GM12878 (cell line): ENCODE measurements at regions not wholly inside any gene's neighbourhood (a gene's known extent, or its start where the extent isn't known, plus 50 kb on each side); places are given as distances from the start of the nearest gene placed in this dataset.

Source experiments
- ATAC-seq: fragments of 200-7000 bp; cut with Tn5 transposase; 3 replicates; pipeline ENCODE4 v1.9.1; 2020; ENCODE audit warnings: mild to moderate bottlenecking, moderate library complexity
- BruUV-seq: library from RNA; stranded (reverse); fragments of 400-500 nt; replicated peaks from 2 replicates; lab custom pipeline; 2021; lab: Mats Ljungman, UMichigan
- CTCF ChIA-PET: fragments of 300-600 bp; sonication (Branson Sonifier 250); formaldehyde crosslinking; extraction: SDS; loops from one replicate; lab custom pipeline; 2021; ENCODE audit warnings: inconsistent platforms; lab: Yijun Ruan, JAX
- POLR2A ChIA-PET: fragments of 350-600 bp; formaldehyde crosslinking; extraction: SDS; loops from one replicate; lab custom pipeline; 2021; ENCODE audit warnings: inconsistent platforms; lab: Charles Lee
- RAD21 ChIA-PET: fragments of 300-600 bp; sonication (Branson Sonifier 250); formaldehyde crosslinking; loops from one replicate; lab custom pipeline; 2023; ENCODE audit warnings: antibody characterized with exemption; ENCODE audit not compliant: unreplicated experiment; lab: Charles Lee
- SMC1A ChIA-PET: fragments of 300-600 bp; sonication (Branson Sonifier 250); formaldehyde crosslinking; loops from one replicate; lab custom pipeline; 2023; ENCODE audit not compliant: unreplicated experiment, uncharacterized antibody; lab: Charles Lee
- DNase-seq: peaks from one replicate; pipeline ENCODE4 v3.0.0-alpha.2; 2011; ENCODE audit warnings: low read depth, low spot score
- FAIRE-seq: peaks from 3 replicates; lab custom pipeline; 2011; peaks lifted over from hg19 to GRCh38; lab: Jason Lieb, UNC
- H2AFZ ChIP-seq: 2 replicates; pipeline ENCODE4 v1.6.0; 2011; ENCODE audit warnings: low read depth, low read length, control low read depth; ENCODE audit not compliant: control insufficient read depth
- H3K27ac ChIP-seq: 2 replicates; pipeline ENCODE4 v1.5.1; 2011; ENCODE audit warnings: control low read depth; ENCODE audit not compliant: control insufficient read depth, insufficient read depth
- H3K27me3 ChIP-seq, 2 experiments: replicated peaks in 1 of 2; 2 replicates each; pipeline versions ENCODE4 v1.6.0 to v1.6.1; 2011; ENCODE audit warnings: low read length in 1 of 2; ENCODE audit not compliant: control insufficient read depth in 2 of 2, insufficient read depth in 2 of 2
- H3K36me3 ChIP-seq, 2 experiments: 2 replicates each; pipeline ENCODE4 v1.5.1; 2011; ENCODE audit warnings: low read length in 1 of 2; ENCODE audit not compliant: control insufficient read depth in 2 of 2, insufficient read depth in 2 of 2
- H3K4me1 ChIP-seq: 2 replicates; pipeline ENCODE4 v1.6.1; 2011; ENCODE audit warnings: mild to moderate bottlenecking, low read length, moderate library complexity, mixed read lengths; ENCODE audit not compliant: control insufficient read depth, insufficient read depth
- H3K4me2 ChIP-seq: 2 replicates; pipeline ENCODE4 v1.6.0; 2011; ENCODE audit warnings: control low read depth; ENCODE audit not compliant: control insufficient read depth, insufficient read depth
- H3K4me3 ChIP-seq: fragments of 200-600 bp; sonication (generic); 2 replicates; pipeline ENCODE4 v1.5.1; 2016
- H3K79me2 ChIP-seq: 2 replicates; pipeline ENCODE4 v1.6.0; 2011; ENCODE audit warnings: low read length; ENCODE audit not compliant: control insufficient read depth, insufficient read depth
- H3K9ac ChIP-seq: 2 replicates; pipeline ENCODE4 v1.8.0; 2011; ENCODE audit warnings: low read length, control low read depth, mixed read lengths; ENCODE audit not compliant: control insufficient read depth, insufficient read depth
- H3K9me3 ChIP-seq: replicated peaks from 3 replicates; pipeline ENCODE4 v1.5.1; 2011; ENCODE audit warnings: mild to moderate bottlenecking, low read length; ENCODE audit not compliant: control insufficient read depth, insufficient read depth
- H4K20me1 ChIP-seq: 2 replicates; pipeline ENCODE4 v1.6.0; 2011; ENCODE audit not compliant: control insufficient read depth, insufficient read depth
- ESRRA ChIP-seq: IDR thresholded peaks from 2 replicates; pipeline ENCODE4 v1.6.1; 2012; ENCODE audit warnings: mild to moderate bottlenecking, low read length, improper control_type of control experiment
- FOS ChIP-seq: IDR thresholded peaks from 3 replicates; pipeline ENCODE4 v1.6.1; 2011; ENCODE audit warnings: borderline replicate concordance; ENCODE audit not compliant: insufficient read length; ENCODE audit errors: extremely low read depth
- HDAC2 ChIP-seq: fragments of 200-600 bp; sonication (generic); IDR thresholded peaks from 2 replicates; pipeline ENCODE4 v1.6.1; 2017
- MEF2B ChIP-seq: fragments of 450-650 bp; IDR thresholded peaks from 2 replicates; pipeline ENCODE4 v1.6.1; 2018; ENCODE audit warnings: mild to moderate bottlenecking, moderate library complexity; ENCODE audit not compliant: partially characterized antibody, poor library complexity, severe bottlenecking
- MTA2 ChIP-seq: fragments of 450-650 bp; IDR thresholded peaks from 2 replicates; pipeline ENCODE4 v1.6.1; 2016; ENCODE audit warnings: low read depth, mild to moderate bottlenecking, moderate library complexity
- MYC ChIP-seq: IDR thresholded peaks from 2 replicates; pipeline ENCODE4 v1.6.1; 2011; ENCODE audit warnings: mild to moderate bottlenecking, low read length, moderate library complexity, inconsistent platforms; ENCODE audit not compliant: insufficient read depth, insufficient replicate concordance, insufficient read length, severe bottlenecking
- NFYB ChIP-seq: IDR thresholded peaks from 2 replicates; pipeline ENCODE4 v1.6.1; 2011; ENCODE audit warnings: low read depth, mild to moderate bottlenecking, low read length, improper control_type of control experiment, moderate library complexity; ENCODE audit not compliant: insufficient read depth
- NR2C2 ChIP-seq: IDR thresholded peaks from 2 replicates; pipeline ENCODE4 v1.6.1; 2011; ENCODE audit warnings: borderline replicate concordance, low read depth; ENCODE audit not compliant: control insufficient read depth, insufficient read length
- PBX3 ChIP-seq: IDR thresholded peaks from 2 replicates; pipeline ENCODE4 v1.6.1; 2011; ENCODE audit warnings: mild to moderate bottlenecking, low read depth, low read length, moderate library complexity; ENCODE audit not compliant: insufficient replicate concordance
- RELA ChIP-seq: fragments of 450-650 bp; IDR thresholded peaks from 2 replicates; pipeline ENCODE4 v1.8.0; 2014; ENCODE audit warnings: borderline replicate concordance; ENCODE audit not compliant: partially characterized antibody
- SMC3 ChIP-seq: IDR thresholded peaks from 2 replicates; pipeline ENCODE4 v1.6.1; 2011; ENCODE audit warnings: low read length, improper control_type of control experiment, borderline replicate concordance
- SREBF1 ChIP-seq: IDR thresholded peaks from 2 replicates; pipeline ENCODE4 v1.6.1; 2012; ENCODE audit warnings: mild to moderate bottlenecking, low read length
- WGBS: methylation state at CpG from one replicate; pipeline ENCODE4 v1.1.6; 2016; ENCODE audit warnings: low lambda C conversion rate; ENCODE audit not compliant: insufficient replicate concordance, insufficient coverage; ENCODE audit errors: missing lambda C conversion rate; 5-methylcytosine and 5-hydroxymethylcytosine counted together
- in situ Hi-C: fragments of 300-500 bp; cut with MboI; formaldehyde crosslinking; loops from 9 replicates; pipeline ENCODE4 v1.14.3; 2018; ENCODE audit warnings: mixed read lengths
- intact Hi-C: fragments of 100-400 bp; cut with micrococcal nuclease; formaldehyde crosslinking; loops from one replicate; pipeline ENCODE4 v1.14.2; 2022; ENCODE audit not compliant: unreplicated experiment
- TF ChIP-seq, protein P1 (sequence below): fragments of 450-650 bp; IDR thresholded peaks from 2 replicates; pipeline ENCODE4 v1.6.1; 2016; ENCODE audit warnings: mild to moderate bottlenecking, moderate library complexity, borderline replicate concordance

GRCh38 chr5:155125551-155126095 is 112.1 kb downstream of the KIF4B start:
- Histone ChIP-seq H3K4me2 (no peak overlapping the region), H3K27me3 (no peaks in the 10 kb centered on the region), H3K9me3 (no peaks in the 10 kb centered on the region), H3K36me3 (no peaks in the 10 kb centered on the region), H3K4me3 (no peak overlapping the region), H3K27ac (no peak overlapping the region), H3K9ac (no peak overlapping the region), H3K79me2 (no peaks in the 10 kb centered on the region), H3K4me1 (no peaks in the 10 kb centered on the region), H2AFZ (no peak overlapping the region), H4K20me1 (no peaks in the 10 kb centered on the region)
- TF ChIP-seq MEF2B (no peak), FOS (no peak), ESRRA (no peak), MYC (no peak), HDAC2 (no peak), RELA (no peak), MTA2 (no peak), SREBF1 (no peak), SMC3 (no peak), PBX3 (no peak), NFYB (no peak), NR2C2 (no peak)
- TF ChIP-seq, protein P1, sequence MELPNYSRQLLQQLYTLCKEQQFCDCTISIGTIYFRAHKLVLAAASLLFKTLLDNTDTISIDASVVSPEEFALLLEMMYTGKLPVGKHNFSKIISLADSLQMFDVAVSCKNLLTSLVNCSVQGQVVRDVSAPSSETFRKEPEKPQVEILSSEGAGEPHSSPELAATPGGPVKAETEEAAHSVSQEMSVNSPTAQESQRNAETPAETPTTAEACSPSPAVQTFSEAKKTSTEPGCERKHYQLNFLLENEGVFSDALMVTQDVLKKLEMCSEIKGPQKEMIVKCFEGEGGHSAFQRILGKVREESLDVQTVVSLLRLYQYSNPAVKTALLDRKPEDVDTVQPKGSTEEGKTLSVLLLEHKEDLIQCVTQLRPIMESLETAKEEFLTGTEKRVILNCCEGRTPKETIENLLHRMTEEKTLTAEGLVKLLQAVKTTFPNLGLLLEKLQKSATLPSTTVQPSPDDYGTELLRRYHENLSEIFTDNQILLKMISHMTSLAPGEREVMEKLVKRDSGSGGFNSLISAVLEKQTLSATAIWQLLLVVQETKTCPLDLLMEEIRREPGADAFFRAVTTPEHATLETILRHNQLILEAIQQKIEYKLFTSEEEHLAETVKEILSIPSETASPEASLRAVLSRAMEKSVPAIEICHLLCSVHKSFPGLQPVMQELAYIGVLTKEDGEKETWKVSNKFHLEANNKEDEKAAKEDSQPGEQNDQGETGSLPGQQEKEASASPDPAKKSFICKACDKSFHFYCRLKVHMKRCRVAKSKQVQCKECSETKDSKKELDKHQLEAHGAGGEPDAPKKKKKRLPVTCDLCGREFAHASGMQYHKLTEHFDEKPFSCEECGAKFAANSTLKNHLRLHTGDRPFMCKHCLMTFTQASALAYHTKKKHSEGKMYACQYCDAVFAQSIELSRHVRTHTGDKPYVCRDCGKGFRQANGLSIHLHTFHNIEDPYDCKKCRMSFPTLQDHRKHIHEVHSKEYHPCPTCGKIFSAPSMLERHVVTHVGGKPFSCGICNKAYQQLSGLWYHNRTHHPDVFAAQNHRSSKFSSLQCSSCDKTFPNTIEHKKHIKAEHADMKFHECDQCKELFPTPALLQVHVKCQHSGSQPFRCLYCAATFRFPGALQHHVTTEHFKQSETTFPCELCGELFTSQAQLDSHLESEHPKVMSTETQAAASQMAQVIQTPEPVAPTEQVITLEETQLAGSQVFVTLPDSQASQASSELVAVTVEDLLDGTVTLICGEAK, result no peak
- POLR2A ChIA-PET, result no interaction called here
- no peak for ATAC-seq
- no peak for FAIRE-seq
- SMC1A ChIA-PET, result no interaction called here
- in situ Hi-C loops (no loop called here), intact Hi-C loops (no loop called here)
- no TSS peak for BruUV-seq
- CTCF ChIA-PET, result interaction anchor here (1.2 kb wide), 1 partner anchor 14 kb away, joined by 4 read pairs; no protein-coding TSS in a partner anchor
- 21% methylated on average over 7 of the region's 7 CpGs for WGBS
- RAD21 ChIA-PET, result no interaction called here
- DNase-seq, result no peak
